Prostate gland (tissue), 2 donors: ENCODE measurements at regions not wholly inside any gene's neighbourhood (a gene's known extent, or its start where the extent isn't known, plus 50 kb on each side); places are given as distances from the start of the nearest gene placed in this dataset.
"Not testable (repeated sequence)": the region's sequence is repeated elsewhere in the genome, so short reads cannot be mapped to it uniquely, and the experiment has no call there.

ENCODE experiments used
- DNase-seq: peaks from one replicate; pipeline ENCODE4 v3.0.0-alpha.2; 2019; ENCODE audit warnings: low spot score
- H3K27ac ChIP-seq, 2 donors: fragments of 200-600 bp; sonication (generic); 2 replicates each; pipeline ENCODE4 v1.5.1; 2017 to 2019
- H3K27me3 ChIP-seq: fragments of 200-600 bp; sonication (generic); replicated peaks from 2 replicates; pipeline ENCODE4 v1.5.1; 2019; ENCODE audit not compliant: insufficient read depth
- H3K36me3 ChIP-seq, 2 donors: fragments of 200-600 bp; sonication (generic); 1 replicate in 1 of 2; 2 replicates in 1 of 2; pipeline versions ENCODE4 v1.5.1 to v1.8.1; 2017 to 2019
- H3K4me1 ChIP-seq: fragments of 200-600 bp; sonication (generic); replicated peaks from 2 replicates; pipeline ENCODE4 v1.5.1; 2019
- H3K4me3 ChIP-seq, 2 donors: fragments of 200-600 bp; sonication (generic); 2 replicates each; pipeline ENCODE4 v1.5.1; 2017 to 2019
- H3K9me3 ChIP-seq: fragments of 200-600 bp; sonication (generic); 2 replicates; pipeline ENCODE4 v1.5.1; 2017
- POLR2A ChIP-seq: fragments of 450-650 bp; IDR thresholded peaks from one replicate; pipeline ENCODE4 v1.6.1; 2016; ENCODE audit warnings: antibody characterized with exemption, mild to moderate bottlenecking
- POLR2AphosphoS5 ChIP-seq: sonication (generic); formaldehyde crosslinking; IDR thresholded peaks from one replicate; pipeline ENCODE4 v1.6.1; 2017; ENCODE audit warnings: antibody characterized with exemption
- WGBS: methylation state at CpG from one replicate; pipeline ENCODE4 v1.1.5; 2018; 5-methylcytosine and 5-hydroxymethylcytosine counted together
- intact Hi-C: fragments of 100-400 bp; cut with DNase I; formaldehyde crosslinking; loops from one replicate; pipeline ENCODE4 v1.14.2; 2022
- TF ChIP-seq, protein P1 (sequence below), 4 experiments: fragments of 200-600 bp in 2 of 4; fragments of 450-650 bp in 2 of 4; sonication (generic) in 2 of 4; IDR thresholded peaks; 1 replicate in 3 of 4; 2 replicates in 1 of 4; pipeline ENCODE4 v1.5.1; 2016 to 2019; ENCODE audit warnings: antibody characterized with exemption in 4 of 4, mild to moderate bottlenecking in 2 of 4, moderate library complexity in 2 of 4

DNA sequence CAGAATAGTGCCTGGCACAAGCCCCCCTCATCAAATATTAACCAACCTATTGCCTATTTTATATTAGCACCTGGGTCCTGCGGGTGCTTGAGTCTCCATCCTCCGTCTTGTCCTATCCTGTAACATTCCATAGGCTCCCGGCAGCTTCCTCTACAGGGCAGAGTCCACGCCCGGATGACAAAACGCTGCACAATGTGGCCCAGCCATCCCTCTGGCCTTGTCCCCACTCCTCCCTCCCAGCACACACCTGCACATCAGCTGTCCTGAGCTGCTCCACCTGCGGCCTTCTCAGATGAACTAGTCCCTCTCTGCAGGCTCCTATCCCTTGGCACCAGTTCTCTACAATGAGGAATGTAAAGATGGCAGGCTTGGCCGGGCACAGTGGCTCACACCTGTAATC is 153.5 kb upstream of the PDE1C start:
- H3K36me3 ChIP-seq = no peaks in the 10 kb centered on the region
- TF ChIP-seq POLR2AphosphoS5 (no peak), POLR2A (no peak)
- TF ChIP-seq, protein P1, sequence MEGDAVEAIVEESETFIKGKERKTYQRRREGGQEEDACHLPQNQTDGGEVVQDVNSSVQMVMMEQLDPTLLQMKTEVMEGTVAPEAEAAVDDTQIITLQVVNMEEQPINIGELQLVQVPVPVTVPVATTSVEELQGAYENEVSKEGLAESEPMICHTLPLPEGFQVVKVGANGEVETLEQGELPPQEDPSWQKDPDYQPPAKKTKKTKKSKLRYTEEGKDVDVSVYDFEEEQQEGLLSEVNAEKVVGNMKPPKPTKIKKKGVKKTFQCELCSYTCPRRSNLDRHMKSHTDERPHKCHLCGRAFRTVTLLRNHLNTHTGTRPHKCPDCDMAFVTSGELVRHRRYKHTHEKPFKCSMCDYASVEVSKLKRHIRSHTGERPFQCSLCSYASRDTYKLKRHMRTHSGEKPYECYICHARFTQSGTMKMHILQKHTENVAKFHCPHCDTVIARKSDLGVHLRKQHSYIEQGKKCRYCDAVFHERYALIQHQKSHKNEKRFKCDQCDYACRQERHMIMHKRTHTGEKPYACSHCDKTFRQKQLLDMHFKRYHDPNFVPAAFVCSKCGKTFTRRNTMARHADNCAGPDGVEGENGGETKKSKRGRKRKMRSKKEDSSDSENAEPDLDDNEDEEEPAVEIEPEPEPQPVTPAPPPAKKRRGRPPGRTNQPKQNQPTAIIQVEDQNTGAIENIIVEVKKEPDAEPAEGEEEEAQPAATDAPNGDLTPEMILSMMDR (IDR thresholded peaks at IDR 0.05) = no peak
- H3K4me1 ChIP-seq = no peaks in the 10 kb centered on the region
- H3K27ac ChIP-seq = no peak overlapping the region
- DNase-seq = no peak
- intact Hi-C loops = no loop called here
- no peaks in the 10 kb centered on the region for H3K27me3 ChIP-seq
- WGBS = 64% methylated on average over 8 of the region's 8 CpGs
- no peaks in the 10 kb centered on the region for H3K9me3 ChIP-seq
- H3K4me3 ChIP-seq = no peak overlapping the region

DNA sequence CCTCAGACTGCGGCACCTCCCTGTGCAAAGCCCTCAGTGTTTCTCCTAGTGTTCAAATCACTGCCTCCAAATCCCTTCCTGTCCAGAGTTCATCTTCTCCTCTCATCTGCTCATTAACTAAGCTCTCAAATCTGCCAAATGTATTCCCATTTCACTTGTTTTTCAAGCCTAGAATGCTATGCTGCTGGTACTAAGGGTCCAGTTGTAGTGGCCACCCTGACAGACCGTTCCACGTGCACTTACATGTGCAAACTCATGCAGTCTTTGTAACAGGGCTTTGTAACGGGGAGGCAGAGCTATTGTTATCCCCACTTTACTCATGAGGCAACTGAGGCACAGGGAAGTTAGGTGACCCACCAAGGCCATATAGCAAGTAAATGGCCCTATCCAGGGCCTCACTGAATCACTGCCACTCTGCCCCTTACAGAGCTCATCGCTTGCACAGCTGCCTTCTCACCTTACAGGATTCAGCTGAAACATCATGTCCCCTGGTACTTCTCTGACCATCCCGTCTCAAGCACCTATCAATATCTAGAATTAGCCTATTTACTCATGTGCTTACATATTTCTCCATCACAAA is 153.0 kb upstream of the PDE1C start:
- WGBS = 90% methylated on average over 6 of the region's 6 CpGs
- no peaks in the 10 kb centered on the region for H3K9me3 ChIP-seq
- H3K4me1 ChIP-seq = no peaks in the 10 kb centered on the region
- H3K27ac ChIP-seq = no peak overlapping the region
- TF ChIP-seq POLR2A = no peak
- H3K4me3 ChIP-seq = no peak overlapping the region
- no peaks in the 10 kb centered on the region for H3K27me3 ChIP-seq
- DNase-seq = no peak
- intact Hi-C loops = no loop called here
- no peaks in the 10 kb centered on the region for H3K36me3 ChIP-seq

GRCh38 chr7:32222251-32222900 is 152.2 kb upstream of the PDE1C start:
- 67% methylated on average over 4 of the region's 4 CpGs for WGBS
- no peaks in the 10 kb centered on the region for H3K36me3 ChIP-seq
- no peaks in the 10 kb centered on the region for H3K27me3 ChIP-seq
- no peak overlapping the region for H3K4me3 ChIP-seq
- no peaks in the 10 kb centered on the region for H3K9me3 ChIP-seq
- TF ChIP-seq POLR2AphosphoS5 (no peak), POLR2A (no peak)
- TF ChIP-seq, protein P1 (IDR thresholded peaks at IDR 0.05) = no peak
- H3K4me1 ChIP-seq = no peaks in the 10 kb centered on the region
- no peak for DNase-seq
- H3K27ac ChIP-seq = no peak overlapping the region
- intact Hi-C loops = no loop called here

DNA sequence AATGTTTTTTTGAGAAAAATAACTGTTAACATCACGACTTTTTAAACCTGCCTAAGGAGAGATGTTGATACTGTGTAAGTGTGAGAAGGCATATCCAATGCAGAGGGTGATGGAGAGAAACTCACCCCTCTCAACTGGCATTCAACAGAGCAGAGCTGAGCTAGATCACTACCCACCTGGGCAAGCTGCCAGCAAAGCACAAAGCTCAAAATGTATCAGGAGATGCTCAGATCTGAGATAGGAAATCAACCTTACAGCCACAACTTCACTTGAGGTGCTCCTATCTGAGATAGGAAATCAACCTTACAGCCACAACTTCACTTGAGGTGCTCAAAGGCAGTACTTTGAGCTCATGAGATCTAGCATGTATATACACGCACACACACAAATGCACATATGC is 151.5 kb upstream of the PDE1C start:
- H3K36me3 ChIP-seq = no peaks in the 10 kb centered on the region
- no peak for DNase-seq
- no peak overlapping the region for H3K4me3 ChIP-seq
- no peaks in the 10 kb centered on the region for H3K27me3 ChIP-seq
- intact Hi-C loops = no loop called here
- TF ChIP-seq POLR2A (no peak), POLR2AphosphoS5 (no peak)
- TF ChIP-seq, protein P1 (IDR thresholded peaks at IDR 0.05) = no peak
- H3K27ac ChIP-seq = no peak overlapping the region
- H3K9me3 ChIP-seq = no peaks in the 10 kb centered on the region
- WGBS = 69% methylated on average over 2 of the region's 2 CpGs
- H3K4me1 ChIP-seq = no peaks in the 10 kb centered on the region

DNA sequence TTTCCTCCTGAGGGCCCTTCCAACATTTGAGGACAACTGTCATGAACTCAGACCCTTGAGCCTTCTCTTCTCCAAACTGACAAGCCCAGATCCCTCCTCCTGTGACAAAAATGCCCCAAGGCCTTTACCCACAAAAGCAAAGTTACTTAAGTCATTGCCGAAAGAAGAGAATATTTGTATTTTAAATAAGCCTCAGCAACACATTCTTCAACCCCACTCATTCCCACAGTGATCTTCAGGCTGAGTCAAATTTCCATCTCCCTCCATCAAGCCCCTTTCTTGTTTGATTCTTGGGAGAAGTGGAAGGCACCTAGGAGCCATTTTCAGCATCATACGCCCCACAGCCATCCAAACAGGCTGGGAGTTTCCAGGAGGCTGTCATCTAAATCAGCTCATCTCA is 150.8 kb upstream of the PDE1C start:
- no peaks in the 10 kb centered on the region for H3K36me3 ChIP-seq
- TF ChIP-seq POLR2A (no peak), POLR2AphosphoS5 (no peak)
- TF ChIP-seq, protein P1 (IDR thresholded peaks at IDR 0.05) = no peak
- no peaks in the 10 kb centered on the region for H3K27me3 ChIP-seq
- no peak overlapping the region for H3K27ac ChIP-seq
- WGBS = 89% methylated on average over 2 of the region's 2 CpGs
- no peak overlapping the region for H3K4me3 ChIP-seq
- intact Hi-C loops = no loop called here
- no peaks in the 10 kb centered on the region for H3K9me3 ChIP-seq
- DNase-seq = no peak
- no peaks in the 10 kb centered on the region for H3K4me1 ChIP-seq

DNA sequence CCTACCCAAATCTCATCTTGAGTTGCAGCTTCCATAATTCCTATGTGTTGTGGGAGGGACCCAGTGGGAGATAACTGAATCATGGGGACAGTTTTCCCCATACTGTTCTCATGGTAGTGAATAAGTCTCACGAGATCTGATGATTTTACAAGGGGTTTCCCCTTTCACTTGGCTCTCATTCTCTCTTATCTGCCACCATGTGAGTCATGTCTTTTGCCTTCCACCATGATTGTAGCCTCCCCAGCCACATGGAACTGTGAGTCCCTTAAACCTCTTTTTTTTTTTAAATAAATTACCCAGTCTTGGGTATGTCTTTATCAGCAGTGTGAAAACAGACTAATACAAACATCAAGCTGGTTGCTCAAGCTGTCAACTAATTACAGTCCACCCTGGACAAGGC is 149.6 kb upstream of the PDE1C start:
- DNase-seq, H3K27ac ChIP-seq, H3K9me3 ChIP-seq, H3K4me1 ChIP-seq, H3K4me3 ChIP-seq, H3K36me3 ChIP-seq, H3K27me3 ChIP-seq: not testable (repeated sequence)
- intact Hi-C loops = loop anchor here (10.0 kb wide), 1 partner anchor 125 kb away; no protein-coding TSS in a partner anchor
- 34% methylated on average over 1 of the region's 1 CpG for WGBS
